ENCODE measurements at regions not wholly inside any gene's neighbourhood (a gene's known extent, or its start where the extent isn't known, plus 50 kb on each side); places are given as distances from the start of the nearest gene placed in this dataset.

DNA sequence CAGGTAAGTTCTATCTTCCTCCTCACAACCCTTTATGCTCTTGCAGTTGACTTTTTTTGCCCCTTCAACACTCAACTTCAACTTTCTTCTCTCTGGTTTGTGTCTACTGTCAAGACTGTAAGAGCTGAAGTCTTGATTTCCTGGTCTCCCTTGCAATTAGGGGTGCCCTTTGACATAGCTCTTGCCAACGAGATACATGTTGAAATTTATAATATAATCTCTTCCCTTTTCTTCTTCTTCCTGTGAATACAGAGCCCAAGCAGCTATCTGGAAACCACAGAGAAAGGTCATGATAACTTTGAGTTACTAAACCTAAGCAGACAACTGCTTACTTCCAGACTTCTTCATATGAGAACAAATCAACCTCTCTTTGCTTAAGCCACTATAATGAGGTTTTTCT is 163.5 kb downstream of the MC4R start:
- no peak for ATAC-seq
- Histone ChIP-seq H3K79me2 (ENCODE audit: insufficient read depth, low read length) (no peaks in the 10 kb centered on the region), H3K36me3 (replicated peaks in 1 of 2; ENCODE audit: control insufficient read depth in 1 of 2, insufficient read depth in 2 of 2, low read length in 2 of 2) (no peaks in the 10 kb centered on the region), H2AFZ (ENCODE audit: low read length) (no peak overlapping the region), H3K4me1 (ENCODE audit: insufficient read depth, low read length) (no peaks in the 10 kb centered on the region), H3K4me2 (ENCODE audit: low read depth, low read length) (no peak overlapping the region), H4K20me1 (ENCODE audit: insufficient read depth, low read length) (no peaks in the 10 kb centered on the region), H3K9ac (ENCODE audit: insufficient read depth, low read depth, low read length) (no peak overlapping the region), H3K27me3 (ENCODE audit: control insufficient read depth in 1 of 2, insufficient read depth in 2 of 2, low read length in 2 of 2) (no peaks in the 10 kb centered on the region), H3K27ac (ENCODE audit: extremely low read length, insufficient read depth, low read length) (no peak overlapping the region), H3K9me3 (ENCODE audit: low read length) (no peaks in the 10 kb centered on the region), H3K4me3 (replicated peaks in 1 of 3; ENCODE audit: insufficient read depth in 1 of 3, low read depth in 2 of 3, low read length in 3 of 3) (no peak overlapping the region)
- ChIA-PET POLR2A (no interaction called here), CTCF (ENCODE audit: low intra/inter-chr PET ratio, low total read pairs) (no interaction called here)
- intact Hi-C loops (cut with micrococcal nuclease; ENCODE audit: unreplicated experiment) = no loop called here
- in situ Hi-C loops (cut with HindIII; ENCODE audit: extremely low pct_ligation_motif_present, low pct_unique_long_range_greater_than_20kb) = no loop called here
- 0% methylated on average over 1 of the region's 1 CpG for WGBS (ENCODE audit: low lambda C conversion rate)
- BruUV-seq (replicated peaks) = no TSS peak
- no peak for FAIRE-seq
- DNase-seq (ENCODE audit: low spot score) = no peak
- no peak for TF ChIP-seq SRSF4 (IDR thresholded peaks at IDR 0.05; ENCODE audit: low read depth, low read length, poor library complexity, severe bottlenecking)
- TF ChIP-seq, protein P1, sequence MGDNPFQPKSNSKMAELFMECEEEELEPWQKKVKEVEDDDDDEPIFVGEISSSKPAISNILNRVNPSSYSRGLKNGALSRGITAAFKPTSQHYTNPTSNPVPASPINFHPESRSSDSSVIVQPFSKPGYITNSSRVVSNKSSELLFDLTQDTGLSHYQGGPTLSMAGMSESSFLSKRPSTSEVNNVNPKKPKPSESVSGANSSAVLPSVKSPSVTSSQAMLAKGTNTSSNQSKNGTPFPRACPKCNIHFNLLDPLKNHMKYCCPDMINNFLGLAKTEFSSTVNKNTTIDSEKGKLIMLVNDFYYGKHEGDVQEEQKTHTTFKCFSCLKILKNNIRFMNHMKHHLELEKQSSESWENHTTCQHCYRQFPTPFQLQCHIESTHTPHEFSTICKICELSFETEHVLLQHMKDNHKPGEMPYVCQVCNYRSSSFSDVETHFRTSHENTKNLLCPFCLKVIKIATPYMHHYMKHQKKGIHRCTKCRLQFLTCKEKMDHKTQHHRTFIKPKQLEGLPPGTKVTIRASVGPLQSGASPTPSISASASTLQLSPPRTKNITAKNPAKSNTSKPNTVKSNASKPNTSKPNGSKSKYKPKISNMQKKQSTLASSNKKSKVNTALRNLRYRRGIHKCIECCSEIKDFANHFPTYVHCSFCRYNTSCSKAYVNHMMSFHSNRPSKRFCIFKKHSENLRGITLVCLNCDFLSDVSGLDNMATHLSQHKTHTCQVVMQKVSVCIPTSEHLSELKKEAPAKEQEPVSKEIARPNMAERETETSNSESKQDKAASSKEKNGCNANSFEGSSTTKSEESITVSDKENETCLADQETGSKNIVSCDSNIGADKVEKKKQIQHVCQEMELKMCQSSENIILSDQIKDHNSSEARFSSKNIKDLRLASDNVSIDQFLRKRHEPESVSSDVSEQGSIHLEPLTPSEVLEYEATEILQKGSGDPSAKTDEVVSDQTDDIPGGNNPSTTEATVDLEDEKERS (CRISPR knock-in tag; IDR thresholded peaks at IDR 0.05) = no peak
- no peak for TF ChIP-seq ZFP90 (CRISPR knock-in tag; IDR thresholded peaks at IDR 0.05; ENCODE audit: borderline replicate concordance)
- no peak for TF ChIP-seq KLF12 (CRISPR knock-in tag; IDR thresholded peaks at IDR 0.05; ENCODE audit: borderline replicate concordance)
- no peak for TF ChIP-seq ZNF143 (CRISPR knock-in tag; IDR thresholded peaks at IDR 0.05)
- no peak for TF ChIP-seq SRSF9 (IDR thresholded peaks at IDR 0.05; ENCODE audit: borderline replicate concordance, insufficient read depth, low read depth, low read length, poor library complexity, severe bottlenecking)
- TF ChIP-seq, protein P2, sequence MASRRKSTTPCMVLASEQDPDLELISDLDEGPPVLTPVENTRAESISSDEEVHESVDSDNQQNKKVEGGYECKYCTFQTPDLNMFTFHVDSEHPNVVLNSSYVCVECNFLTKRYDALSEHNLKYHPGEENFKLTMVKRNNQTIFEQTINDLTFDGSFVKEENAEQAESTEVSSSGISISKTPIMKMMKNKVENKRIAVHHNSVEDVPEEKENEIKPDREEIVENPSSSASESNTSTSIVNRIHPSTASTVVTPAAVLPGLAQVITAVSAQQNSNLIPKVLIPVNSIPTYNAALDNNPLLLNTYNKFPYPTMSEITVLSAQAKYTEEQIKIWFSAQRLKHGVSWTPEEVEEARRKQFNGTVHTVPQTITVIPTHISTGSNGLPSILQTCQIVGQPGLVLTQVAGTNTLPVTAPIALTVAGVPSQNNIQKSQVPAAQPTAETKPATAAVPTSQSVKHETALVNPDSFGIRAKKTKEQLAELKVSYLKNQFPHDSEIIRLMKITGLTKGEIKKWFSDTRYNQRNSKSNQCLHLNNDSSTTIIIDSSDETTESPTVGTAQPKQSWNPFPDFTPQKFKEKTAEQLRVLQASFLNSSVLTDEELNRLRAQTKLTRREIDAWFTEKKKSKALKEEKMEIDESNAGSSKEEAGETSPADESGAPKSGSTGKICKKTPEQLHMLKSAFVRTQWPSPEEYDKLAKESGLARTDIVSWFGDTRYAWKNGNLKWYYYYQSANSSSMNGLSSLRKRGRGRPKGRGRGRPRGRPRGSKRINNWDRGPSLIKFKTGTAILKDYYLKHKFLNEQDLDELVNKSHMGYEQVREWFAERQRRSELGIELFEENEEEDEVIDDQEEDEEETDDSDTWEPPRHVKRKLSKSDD (CRISPR knock-in tag; IDR thresholded peaks at IDR 0.05; ENCODE audit: low read depth) = no peak
